Liver (tissue), 7 donors: ENCODE measurements at regions not wholly inside any gene's neighbourhood (a gene's known extent, or its start where the extent isn't known, plus 50 kb on each side); places are given as distances from the start of the nearest gene placed in this dataset.

ENCODE experiments used
- DNase-seq: peaks from one replicate; pipeline ENCODE4 v3.0.0-alpha.2; 2017; ENCODE audit warnings: low spot score
- H3K27ac ChIP-seq, 2 donors: one replicate each; pipeline ENCODE4 v1.7.0; 2013; ENCODE audit warnings: inconsistent platforms in 2 of 2, low read length in 2 of 2, control low read depth in 1 of 2, low read depth in 1 of 2, mild to moderate bottlenecking in 1 of 2
- H3K27me3 ChIP-seq, 4 donors: one replicate each; pipeline versions ENCODE4 v1.6.1 to v1.7.0; 2013; ENCODE audit warnings: low read length in 3 of 4, inconsistent platforms in 1 of 4, mild to moderate bottlenecking in 1 of 4, moderate library complexity in 1 of 4; ENCODE audit not compliant: control insufficient read depth in 4 of 4, insufficient read depth in 4 of 4
- H3K36me3 ChIP-seq, 4 donors: one replicate each; pipeline versions ENCODE4 v1.6.1 to v1.7.0; 2013; ENCODE audit warnings: low read length in 3 of 4, mild to moderate bottlenecking in 3 of 4, low read depth in 1 of 4, moderate library complexity in 1 of 4; ENCODE audit not compliant: control insufficient read depth in 4 of 4, insufficient read depth in 3 of 4
- H3K4me1 ChIP-seq, 4 donors: one replicate each; pipeline versions ENCODE4 v1.6.1 to v1.7.0; 2013; ENCODE audit warnings: low read length in 3 of 4, mild to moderate bottlenecking in 3 of 4, moderate library complexity in 1 of 4; ENCODE audit not compliant: control insufficient read depth in 4 of 4, insufficient read depth in 4 of 4
- H3K4me3 ChIP-seq, 3 donors: one replicate each; pipeline versions ENCODE4 v1.6.1 to v1.7.0; 2013; ENCODE audit warnings: low read length in 3 of 3, control low read depth in 1 of 3, low read depth in 1 of 3, mild to moderate bottlenecking in 1 of 3
- H3K9ac ChIP-seq, 2 donors: one replicate each; pipeline ENCODE4 v1.7.0; 2013; ENCODE audit warnings: low read length in 2 of 2, mild to moderate bottlenecking in 2 of 2, moderate library complexity in 2 of 2, control low read depth in 1 of 2, low read depth in 1 of 2
- H3K9me3 ChIP-seq, 4 donors: one replicate each; pipeline versions ENCODE4 v1.6.1 to v1.7.0; 2013; ENCODE audit warnings: low read length in 3 of 4; ENCODE audit not compliant: control insufficient read depth in 4 of 4
- EGR1 ChIP-seq, 2 donors: IDR thresholded peaks; 2 replicates each; pipeline ENCODE4 v1.6.1; 2016 to 2018; ENCODE audit warnings: antibody characterized with exemption in 2 of 2, low read depth in 2 of 2
- FOXA1 ChIP-seq: IDR thresholded peaks from 2 replicates; pipeline ENCODE4 v1.6.1; 2016; ENCODE audit warnings: antibody characterized with exemption
- FOXA2 ChIP-seq: IDR thresholded peaks from 2 replicates; pipeline ENCODE4 v1.6.1; 2016; ENCODE audit warnings: antibody characterized with exemption
- GABPA ChIP-seq, 2 donors: IDR thresholded peaks in 1 of 2; conservative IDR thresholded peaks in 1 of 2; 2 replicates each; pipeline ENCODE4 v1.6.1; 2016; ENCODE audit warnings: antibody characterized with exemption in 2 of 2, mild to moderate bottlenecking in 1 of 2, moderate library complexity in 1 of 2
- HNF4A ChIP-seq, 2 donors: conservative IDR thresholded peaks; 2 replicates each; pipeline ENCODE4 v1.6.1; 2016; ENCODE audit warnings: antibody characterized with exemption in 2 of 2, mild to moderate bottlenecking in 2 of 2
- HNF4G ChIP-seq: IDR thresholded peaks from 2 replicates; pipeline ENCODE4 v1.6.1; 2016; ENCODE audit warnings: antibody characterized with exemption
- JUND ChIP-seq, 2 donors: IDR thresholded peaks; 2 replicates each; pipeline ENCODE4 v1.6.1; 2016; ENCODE audit warnings: antibody characterized with exemption in 2 of 2
- NR2F2 ChIP-seq: IDR thresholded peaks from 2 replicates; pipeline ENCODE4 v1.6.1; 2016; ENCODE audit warnings: antibody characterized with exemption
- RAD21 ChIP-seq, 2 donors: IDR thresholded peaks; 2 replicates each; pipeline ENCODE4 v1.6.1; 2016; ENCODE audit warnings: antibody characterized with exemption in 2 of 2, mild to moderate bottlenecking in 2 of 2
- RXRA ChIP-seq, 2 donors: IDR thresholded peaks; 2 replicates each; pipeline ENCODE4 v1.6.1; 2017 to 2018; ENCODE audit warnings: antibody characterized with exemption in 2 of 2, mild to moderate bottlenecking in 1 of 2
- YY1 ChIP-seq: IDR thresholded peaks from 2 replicates; pipeline ENCODE4 v1.6.1; 2016; ENCODE audit warnings: antibody characterized with exemption, mild to moderate bottlenecking
- WGBS: extraction: QIAGEN DNeasy Blood & Tissue Kit; methylation state at CpG from one replicate; pipeline ENCODE4 v1.1.7; 2013; 5-methylcytosine and 5-hydroxymethylcytosine counted together
- TF ChIP-seq, protein P1 (sequence below): IDR thresholded peaks from 2 replicates; pipeline ENCODE4 v1.6.1; 2016; ENCODE audit warnings: antibody characterized with exemption
- TF ChIP-seq, protein P2 (sequence below): IDR thresholded peaks from 2 replicates; pipeline ENCODE4 v1.6.1; 2016; ENCODE audit warnings: antibody characterized with exemption
- TF ChIP-seq, protein P3 (sequence below): IDR thresholded peaks from 2 replicates; pipeline ENCODE4 v1.6.1; 2016; ENCODE audit warnings: antibody characterized with exemption
- donor health status: healthy.
- donor health status: healthy.
- donor health status: healthy.
- donor health status: healthy.

DNA sequence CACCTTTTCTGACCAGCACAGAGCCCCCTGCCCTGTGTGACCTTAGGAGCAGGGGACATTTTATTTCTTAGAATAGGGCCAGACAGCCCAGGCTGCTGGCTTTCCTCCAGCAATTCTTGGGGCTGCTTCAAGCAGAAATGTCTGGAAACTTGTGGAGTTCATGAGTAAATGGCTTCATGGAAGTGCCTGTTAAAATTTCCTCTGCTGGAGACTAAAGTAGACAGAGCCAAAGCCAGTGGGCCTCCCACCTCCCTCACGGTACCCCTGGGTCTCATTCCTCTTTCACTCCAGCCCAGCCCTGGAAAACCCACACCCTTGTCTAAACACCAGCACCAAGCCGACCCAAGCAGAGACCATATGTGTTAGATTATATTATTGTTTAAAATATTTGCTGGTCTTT, 505.5 kb upstream of the ZMIZ1 start:
- H3K9me3 ChIP-seq: no peaks in the 10 kb centered on the region
- WGBS: 89% methylated on average over 2 of the region's 2 CpGs
- no peak for DNase-seq
- no peak overlapping the region for H3K4me3 ChIP-seq
- H3K9ac ChIP-seq: no peak overlapping the region
- H3K4me1 ChIP-seq: no peaks in the 10 kb centered on the region
- no peaks in the 10 kb centered on the region for H3K36me3 ChIP-seq
- no peak for TF ChIP-seq RAD21 (IDR thresholded peaks at IDR 0.05)
- TF ChIP-seq, protein P1, sequence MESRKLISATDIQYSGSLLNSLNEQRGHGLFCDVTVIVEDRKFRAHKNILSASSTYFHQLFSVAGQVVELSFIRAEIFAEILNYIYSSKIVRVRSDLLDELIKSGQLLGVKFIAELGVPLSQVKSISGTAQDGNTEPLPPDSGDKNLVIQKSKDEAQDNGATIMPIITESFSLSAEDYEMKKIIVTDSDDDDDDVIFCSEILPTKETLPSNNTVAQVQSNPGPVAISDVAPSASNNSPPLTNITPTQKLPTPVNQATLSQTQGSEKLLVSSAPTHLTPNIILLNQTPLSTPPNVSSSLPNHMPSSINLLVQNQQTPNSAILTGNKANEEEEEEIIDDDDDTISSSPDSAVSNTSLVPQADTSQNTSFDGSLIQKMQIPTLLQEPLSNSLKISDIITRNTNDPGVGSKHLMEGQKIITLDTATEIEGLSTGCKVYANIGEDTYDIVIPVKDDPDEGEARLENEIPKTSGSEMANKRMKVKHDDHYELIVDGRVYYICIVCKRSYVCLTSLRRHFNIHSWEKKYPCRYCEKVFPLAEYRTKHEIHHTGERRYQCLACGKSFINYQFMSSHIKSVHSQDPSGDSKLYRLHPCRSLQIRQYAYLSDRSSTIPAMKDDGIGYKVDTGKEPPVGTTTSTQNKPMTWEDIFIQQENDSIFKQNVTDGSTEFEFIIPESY: no peak
- no peak for TF ChIP-seq FOXA1
- TF ChIP-seq, protein P2, sequence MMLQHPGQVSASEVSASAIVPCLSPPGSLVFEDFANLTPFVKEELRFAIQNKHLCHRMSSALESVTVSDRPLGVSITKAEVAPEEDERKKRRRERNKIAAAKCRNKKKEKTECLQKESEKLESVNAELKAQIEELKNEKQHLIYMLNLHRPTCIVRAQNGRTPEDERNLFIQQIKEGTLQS: no peak
- TF ChIP-seq EGR1 (IDR thresholded peaks at IDR 0.05; ENCODE audit: low read depth in 2 of 2): no peak
- TF ChIP-seq FOXA2: no peak
- no peak for TF ChIP-seq YY1
- no peak for TF ChIP-seq NR2F2
- TF ChIP-seq HNF4G: no peak
- TF ChIP-seq GABPA (IDR thresholded peaks at IDR 0.05 in 1 of 2, conservative IDR thresholded peaks at IDR 0.05 in 1 of 2): no peak
- peaks cover 0 to 2% (median 0%) of the 10 kb centered on the region in 4 donors for H3K27me3 ChIP-seq
- no peak overlapping the region for H3K27ac ChIP-seq

DNA sequence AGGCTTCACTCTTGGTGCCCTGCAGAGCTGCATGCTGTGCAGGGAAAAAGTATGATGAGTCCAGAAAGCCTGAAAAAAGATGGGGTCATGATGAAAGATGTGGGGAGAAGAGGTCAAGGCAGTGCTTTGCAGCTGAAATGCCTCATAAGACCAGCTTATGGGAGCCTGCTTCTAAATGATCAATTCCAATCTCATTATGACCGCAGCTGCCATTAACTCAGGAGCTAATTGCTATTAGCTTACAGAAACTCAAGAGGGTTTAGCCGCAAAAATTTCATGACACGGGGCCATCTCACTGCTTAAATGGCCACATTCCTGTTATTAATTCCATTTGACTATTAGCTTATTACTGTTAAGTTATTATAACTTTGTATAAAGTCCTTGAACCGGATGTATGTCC, 502.9 kb upstream of the ZMIZ1 start:
- Histone ChIP-seq H3K27ac (no peak overlapping the region), H3K4me3 (no peak overlapping the region), H3K27me3 (peaks cover 0 to 2% (median 0%) of the 10 kb centered on the region in 4 donors), H3K9me3 (no peaks in the 10 kb centered on the region), H3K9ac (no peak overlapping the region), H3K36me3 (no peaks in the 10 kb centered on the region), H3K4me1 (no peaks in the 10 kb centered on the region)
- DNase-seq: no peak
- TF ChIP-seq, protein P3, sequence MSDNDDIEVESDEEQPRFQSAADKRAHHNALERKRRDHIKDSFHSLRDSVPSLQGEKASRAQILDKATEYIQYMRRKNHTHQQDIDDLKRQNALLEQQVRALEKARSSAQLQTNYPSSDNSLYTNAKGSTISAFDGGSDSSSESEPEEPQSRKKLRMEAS: no peak
- TF ChIP-seq NR2F2: no peak
- WGBS: 92% methylated on average over 4 of the region's 4 CpGs

DNA sequence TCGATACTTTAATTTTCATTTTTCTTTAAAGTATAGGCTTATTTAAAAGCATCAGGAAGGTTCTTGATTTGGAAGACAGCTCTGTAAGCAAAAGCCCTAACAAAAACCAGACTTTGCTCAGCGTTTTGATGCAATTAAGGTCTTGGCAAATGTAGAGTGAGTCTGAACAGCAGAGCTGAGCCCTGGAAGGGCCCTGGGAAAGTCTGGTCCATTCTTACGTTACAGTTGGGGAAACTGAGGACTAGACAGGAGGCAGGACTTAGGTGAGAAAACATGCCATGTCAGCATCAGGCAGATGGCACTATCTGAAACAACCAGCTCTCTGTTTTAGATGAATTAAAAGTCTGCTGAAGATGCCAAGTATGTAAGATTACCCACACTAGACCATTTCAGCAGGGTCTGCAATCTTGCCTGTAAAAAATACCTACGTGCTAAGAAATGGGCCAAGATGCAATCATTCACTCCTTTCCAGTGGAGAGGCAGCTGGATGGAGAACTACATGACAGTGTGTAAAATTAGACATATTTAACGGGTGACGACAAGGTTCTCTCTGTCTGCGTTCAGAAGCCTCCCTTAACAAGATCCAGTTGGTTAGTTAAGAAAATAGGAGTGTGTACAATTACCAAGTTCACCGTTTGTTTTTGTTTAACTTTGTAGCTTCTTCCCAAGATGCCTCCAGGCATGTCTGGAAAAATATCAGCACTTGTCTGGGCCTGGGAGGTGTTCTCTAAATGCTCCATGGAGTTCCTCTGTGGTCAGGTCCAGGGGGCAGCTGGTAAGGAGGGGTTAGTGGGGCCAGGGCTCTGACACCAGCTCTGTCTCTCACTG, 502.3 kb upstream of the ZMIZ1 start:
- no peaks in the 10 kb centered on the region for H3K4me1 ChIP-seq
- H3K9me3 ChIP-seq: no peaks in the 10 kb centered on the region
- H3K4me3 ChIP-seq: no peak overlapping the region
- H3K9ac ChIP-seq: no peak overlapping the region
- no peak for TF ChIP-seq RAD21 (IDR thresholded peaks at IDR 0.05)
- TF ChIP-seq, protein P3: no peak
- TF ChIP-seq JUND (IDR thresholded peaks at IDR 0.05): no peak
- no peak for TF ChIP-seq RXRA (IDR thresholded peaks at IDR 0.05)
- TF ChIP-seq FOXA1: no peak
- no peak for TF ChIP-seq HNF4A (conservative IDR thresholded peaks at IDR 0.05)
- TF ChIP-seq, protein P1: no peak
- peaks cover 0 to 2% (median 0%) of the 10 kb centered on the region in 4 donors for H3K27me3 ChIP-seq
- no peak overlapping the region for H3K27ac ChIP-seq
- no peaks in the 10 kb centered on the region for H3K36me3 ChIP-seq
- no peak for DNase-seq
- WGBS: 84% methylated on average over 8 of the region's 8 CpGs
